Karpas-422 (cell line): ENCODE measurements at regions not wholly inside any gene's neighbourhood (a gene's known extent, or its start where the extent isn't known, plus 50 kb on each side); places are given as distances from the start of the nearest gene placed in this dataset.
A peak's percentile ranks its signal among the peaks of the same experiment; 100 is the strongest.

Experiments used
- DNase-seq: peaks from one replicate; pipeline ENCODE4 v3.0.0-alpha.2; 2015
- H2AFZ ChIP-seq: fragments of 200-600 bp; sonication (generic); 2 replicates; pipeline ENCODE4 v1.6.1; 2014; ENCODE audit warnings: antibody characterized with exemption, low read length, mixed read lengths
- H3K27ac ChIP-seq: fragments of 200-600 bp; sonication (generic); 2 replicates; pipeline ENCODE4 v1.5.1; 2014; ENCODE audit warnings: mild to moderate bottlenecking, low read length, moderate library complexity
- H3K27me3 ChIP-seq: fragments of 200-600 bp; sonication (generic); 2 replicates; pipeline ENCODE4 v1.6.1; 2014; ENCODE audit warnings: low read length, mixed read lengths
- H3K36me3 ChIP-seq: fragments of 200-600 bp; sonication (generic); 2 replicates; pipeline ENCODE4 v1.6.1; 2014; ENCODE audit warnings: low read length, mixed read lengths; ENCODE audit not compliant: insufficient read depth
- H3K4me1 ChIP-seq: fragments of 200-600 bp; sonication (generic); 2 replicates; pipeline ENCODE4 v1.6.1; 2014; ENCODE audit warnings: mild to moderate bottlenecking, low read length, mixed read lengths
- H3K4me2 ChIP-seq: fragments of 200-600 bp; sonication (generic); 2 replicates; pipeline ENCODE4 v1.6.1; 2014; ENCODE audit warnings: low read length, low read depth, mild to moderate bottlenecking; ENCODE audit not compliant: poor library complexity, severe bottlenecking
- H3K4me3 ChIP-seq: fragments of 200-600 bp; sonication (generic); 2 replicates; pipeline ENCODE4 v1.5.1; 2014; ENCODE audit warnings: mild to moderate bottlenecking, antibody characterized with exemption, low read length, mixed read lengths
- H3K79me2 ChIP-seq: fragments of 200-600 bp; sonication (generic); 2 replicates; pipeline ENCODE4 v1.6.1; 2014; ENCODE audit warnings: mild to moderate bottlenecking, low read length, mixed read lengths
- H3K9ac ChIP-seq: fragments of 200-600 bp; sonication (generic); 2 replicates; pipeline ENCODE4 v1.6.0; 2014; ENCODE audit warnings: low read length
- H3K9me2 ChIP-seq: fragments of 200-600 bp; sonication (generic), shearing (Covaris generic); replicated peaks from 2 replicates; pipeline ENCODE4 v1.6.0; 2014; ENCODE audit warnings: mild to moderate bottlenecking, low read length, moderate library complexity; ENCODE audit not compliant: insufficient read depth
- H3K9me3 ChIP-seq: fragments of 300-700, 200-600 bp; sonication (generic); 2 replicates; pipeline ENCODE4 v1.6.1; 2014; ENCODE audit warnings: low read length, mixed read lengths
- H4K20me1 ChIP-seq: fragments of 200-600 bp; sonication (generic); 2 replicates; pipeline ENCODE4 v1.6.1; 2014; ENCODE audit warnings: mild to moderate bottlenecking, antibody characterized with exemption, low read length, low read depth; ENCODE audit not compliant: insufficient read depth

DNA sequence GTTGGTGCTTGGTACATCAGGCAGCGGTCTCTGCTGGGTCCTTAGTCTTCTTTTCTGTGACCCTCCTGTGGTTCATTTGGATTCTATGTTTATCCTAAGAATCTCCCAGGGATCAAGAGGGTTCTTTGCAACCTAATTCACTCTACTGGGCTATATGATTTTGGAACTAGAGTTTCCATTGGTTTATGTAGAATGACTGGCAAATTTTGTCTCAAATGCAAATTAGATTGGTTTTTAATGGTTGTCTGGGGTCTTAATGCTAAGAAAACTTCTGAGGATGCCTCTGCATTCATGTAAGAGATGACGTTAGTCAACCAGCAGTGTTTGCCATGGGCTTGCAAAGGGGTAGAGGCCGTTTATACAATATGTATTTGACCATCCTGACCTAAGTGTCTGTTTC is 129.8 kb upstream of the ZFP64 start:
- Histone ChIP-seq H4K20me1 (no peaks in the 10 kb centered on the region), H3K4me2 (no peak overlapping the region), H3K27me3 (0 out of 2 replicates have a peak, but pooled peaks cover 2% of the 10 kb centered on the region), H3K27ac (no peak overlapping the region), H3K9me2 (no peaks in the 10 kb centered on the region), H3K4me1 (no peaks in the 10 kb centered on the region), H3K9me3 (no peaks in the 10 kb centered on the region), H3K9ac (no peak overlapping the region), H2AFZ (no peak overlapping the region), H3K36me3 (no peaks in the 10 kb centered on the region), H3K79me2 (no peaks in the 10 kb centered on the region), H3K4me3 (no peak overlapping the region)
- DNase-seq, result no peak

- no peaks in the 10 kb centered on the region for H3K9me3 ChIP-seq
- no peak for DNase-seq
- no peaks in the 10 kb centered on the region for H3K4me1 ChIP-seq
Observed at GRCh38 chr20:52318651-52319050, 127.1 kb upstream of the ZFP64 start.

GRCh38 chr20:52313341-52313963 is 121.9 kb upstream of the ZFP64 start:
- Histone ChIP-seq H3K36me3 (no peaks in the 10 kb centered on the region), H3K27me3 (no peaks in the 10 kb centered on the region), H2AFZ (no peak overlapping the region), H3K4me3 (no peak overlapping the region), H3K9me2 (no peaks in the 10 kb centered on the region), H4K20me1 (no peaks in the 10 kb centered on the region), H3K9me3 (no peaks in the 10 kb centered on the region), H3K4me2 (no peak overlapping the region), H3K9ac (no peak overlapping the region), H3K27ac (no peak overlapping the region), H3K4me1 (no peaks in the 10 kb centered on the region), H3K79me2 (no peaks in the 10 kb centered on the region)
- no peak for DNase-seq

More at GRCh38 chr20:52318651-52319050, 127.1 kb upstream of the ZFP64 start:
- Histone ChIP-seq H3K27me3 (no peaks in the 10 kb centered on the region), H4K20me1 (no peaks in the 10 kb centered on the region), H3K79me2 (no peaks in the 10 kb centered on the region), H3K36me3 (no peaks in the 10 kb centered on the region), H3K27ac (no peak overlapping the region), H3K4me2 (no peak overlapping the region), H2AFZ (no peak overlapping the region), H3K4me3 (no peak overlapping the region), H3K9me2 (no peaks in the 10 kb centered on the region), H3K9ac (no peak overlapping the region)

DNA sequence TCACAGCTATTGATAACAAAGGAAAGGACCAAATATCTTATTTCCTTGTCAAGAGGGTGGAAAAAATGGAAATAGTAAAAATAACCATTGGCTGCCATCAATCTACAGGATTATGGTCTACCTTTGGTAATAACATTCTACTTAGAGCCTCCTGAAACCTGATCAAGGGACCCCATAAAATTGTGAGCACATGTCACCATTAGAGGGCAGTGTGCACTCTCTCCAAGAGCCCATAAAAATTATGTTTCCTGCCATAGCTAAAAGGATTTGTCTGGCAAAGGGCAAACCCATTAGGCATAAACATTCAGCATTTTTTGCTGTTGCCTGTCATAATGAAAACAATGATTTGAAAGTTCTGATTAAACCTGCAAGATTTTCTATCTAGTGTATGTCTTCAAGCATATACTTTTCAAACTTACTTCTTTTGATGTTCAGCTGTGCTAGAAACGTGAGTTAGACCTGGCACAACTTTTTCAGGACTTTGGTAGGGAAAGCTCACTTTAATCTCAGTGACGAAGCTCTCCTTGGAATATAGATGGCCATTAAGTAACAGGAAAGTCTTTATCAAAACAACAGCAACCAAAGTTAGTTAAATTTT is 120.7 kb upstream of the ZFP64 start:
- no peak overlapping the region for H2AFZ ChIP-seq
- no peak overlapping the region for H3K4me2 ChIP-seq
- H3K27ac ChIP-seq, result no peak overlapping the region
- no peaks in the 10 kb centered on the region for H3K36me3 ChIP-seq
- H3K27me3 ChIP-seq, result no peaks in the 10 kb centered on the region
- no peaks in the 10 kb centered on the region for H3K9me3 ChIP-seq
- H3K4me3 ChIP-seq, result no peak overlapping the region
- H3K4me1 ChIP-seq, result no peaks in the 10 kb centered on the region
- H3K9ac ChIP-seq, result no peak overlapping the region
- H4K20me1 ChIP-seq, result no peaks in the 10 kb centered on the region
- H3K9me2 ChIP-seq, result no peaks in the 10 kb centered on the region
- DNase-seq, result peak; percentile 86
- no peaks in the 10 kb centered on the region for H3K79me2 ChIP-seq

- no peaks in the 10 kb centered on the region for H3K79me2 ChIP-seq
- no peaks in the 10 kb centered on the region for H3K9me3 ChIP-seq
- no peak overlapping the region for H3K27ac ChIP-seq
- DNase-seq, result no peak
- no peaks in the 10 kb centered on the region for H3K9me2 ChIP-seq
- H4K20me1 ChIP-seq, result no peaks in the 10 kb centered on the region
- no peaks in the 10 kb centered on the region for H3K36me3 ChIP-seq
- H2AFZ ChIP-seq, result no peak overlapping the region
- no peaks in the 10 kb centered on the region for H3K4me1 ChIP-seq
- no peaks in the 10 kb centered on the region for H3K27me3 ChIP-seq
- no peak overlapping the region for H3K9ac ChIP-seq
- no peak overlapping the region for H3K4me3 ChIP-seq
- no peak overlapping the region for H3K4me2 ChIP-seq
Observed at GRCh38 chr20:52311209-52311794, 119.7 kb upstream of the ZFP64 start.

- no peak for DNase-seq
- Histone ChIP-seq H3K9ac (no peak overlapping the region), H3K9me2 (no peaks in the 10 kb centered on the region), H2AFZ (no peak overlapping the region), H3K27ac (no peak overlapping the region), H3K4me1 (no peaks in the 10 kb centered on the region), H3K36me3 (no peaks in the 10 kb centered on the region), H4K20me1 (no peaks in the 10 kb centered on the region), H3K9me3 (no peaks in the 10 kb centered on the region), H3K4me2 (no peak overlapping the region), H3K4me3 (no peak overlapping the region), H3K79me2 (no peaks in the 10 kb centered on the region), H3K27me3 (no peaks in the 10 kb centered on the region)
Observed at GRCh38 chr20:52309181-52309580, 117.6 kb upstream of the ZFP64 start.

GRCh38 chr20:52306477-52306876 is 114.9 kb upstream of the ZFP64 start:
- Histone ChIP-seq H4K20me1 (no peaks in the 10 kb centered on the region), H3K4me2 (no peak overlapping the region), H3K27ac (no peak overlapping the region), H3K9me3 (no peaks in the 10 kb centered on the region), H3K27me3 (no peaks in the 10 kb centered on the region), H3K9ac (no peak overlapping the region), H2AFZ (no peak overlapping the region), H3K79me2 (no peaks in the 10 kb centered on the region), H3K36me3 (no peaks in the 10 kb centered on the region), H3K4me3 (no peak overlapping the region), H3K4me1 (no peaks in the 10 kb centered on the region), H3K9me2 (no peaks in the 10 kb centered on the region)
- no peak for DNase-seq

DNA sequence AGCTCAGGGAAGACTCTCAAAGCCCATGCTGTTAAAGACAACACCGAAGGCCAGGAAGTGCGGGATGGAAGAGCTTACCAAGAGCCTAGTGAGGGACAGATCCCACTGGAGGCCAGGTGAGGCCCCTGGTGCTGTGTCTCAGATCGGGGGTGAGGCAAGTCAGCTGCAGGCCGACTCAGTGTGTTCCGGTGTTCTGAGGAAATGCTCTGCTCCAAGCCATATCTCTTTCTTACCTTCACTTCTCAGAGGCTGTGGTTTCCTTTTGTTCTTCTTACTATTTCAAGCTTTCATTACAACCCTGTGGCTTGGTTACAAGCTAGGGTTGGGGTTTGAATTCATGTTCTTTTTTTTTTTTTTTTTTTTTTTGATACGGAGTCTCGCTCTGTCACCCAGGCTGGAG is 114.3 kb upstream of the ZFP64 start:
- H3K4me3 ChIP-seq, result no peak overlapping the region
- H3K4me1 ChIP-seq, result no peaks in the 10 kb centered on the region
- H2AFZ ChIP-seq, result no peak overlapping the region
- H3K9ac ChIP-seq, result no peak overlapping the region
- no peaks in the 10 kb centered on the region for H3K36me3 ChIP-seq
- no peaks in the 10 kb centered on the region for H4K20me1 ChIP-seq
- H3K9me2 ChIP-seq, result no peaks in the 10 kb centered on the region
- no peak overlapping the region for H3K27ac ChIP-seq
- no peaks in the 10 kb centered on the region for H3K27me3 ChIP-seq
- no peaks in the 10 kb centered on the region for H3K79me2 ChIP-seq
- H3K4me2 ChIP-seq, result no peak overlapping the region
- H3K9me3 ChIP-seq, result no peaks in the 10 kb centered on the region
- no peak for DNase-seq
